GM15510 (cell line): ENCODE measurements at regions not wholly inside any gene's neighbourhood (a gene's known extent, or its start where the extent isn't known, plus 50 kb on each side); places are given as distances from the start of the nearest gene placed in this dataset.

Experiments used
- POLR2A ChIP-seq: IDR thresholded peaks from 3 replicates; pipeline ENCODE4 v1.6.1; 2011; ENCODE audit warnings: borderline replicate concordance; ENCODE audit not compliant: insufficient read length; ENCODE audit errors: extremely low read depth

DNA sequence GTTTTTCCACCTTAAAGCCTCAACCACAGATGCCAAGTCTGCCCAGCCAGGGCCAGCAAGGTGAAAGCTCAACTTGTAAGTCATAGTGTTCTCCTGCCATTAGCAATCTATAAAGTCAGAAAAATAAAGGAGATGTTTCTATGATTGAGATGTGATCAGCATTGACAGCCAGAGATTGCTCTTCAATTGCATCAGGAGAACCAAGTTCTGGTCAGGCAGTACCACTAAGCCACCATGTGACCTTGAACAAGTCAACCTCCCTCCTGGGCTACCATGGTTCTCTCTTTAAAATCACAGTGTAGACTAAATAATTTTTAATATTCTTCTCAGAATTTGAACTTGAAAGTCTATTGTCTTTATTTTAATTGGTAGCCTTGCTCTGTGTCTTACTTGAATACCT is 220.3 kb upstream of the HES1 start:
- TF ChIP-seq POLR2A = no peak

DNA sequence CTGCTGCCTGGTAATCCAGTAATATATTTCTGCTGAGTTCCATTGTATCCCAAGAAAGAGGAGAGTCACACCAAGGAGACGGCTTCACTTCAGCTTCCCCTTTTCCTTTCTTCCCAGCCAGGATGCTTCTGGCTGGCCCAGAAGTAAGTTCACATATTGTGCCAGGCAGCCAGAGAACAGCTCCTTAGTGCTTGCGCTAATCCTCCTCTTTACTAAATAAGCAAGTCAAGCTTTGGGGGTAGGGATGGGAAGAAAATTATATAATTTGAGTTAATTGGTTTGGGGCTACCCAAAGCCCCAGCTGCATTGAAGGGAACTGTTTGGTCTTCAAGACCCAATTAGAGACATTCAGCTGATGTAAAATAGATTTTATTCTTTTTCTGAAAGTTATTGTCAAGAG is 218.8 kb upstream of the HES1 start:
- no peak for TF ChIP-seq POLR2A

DNA sequence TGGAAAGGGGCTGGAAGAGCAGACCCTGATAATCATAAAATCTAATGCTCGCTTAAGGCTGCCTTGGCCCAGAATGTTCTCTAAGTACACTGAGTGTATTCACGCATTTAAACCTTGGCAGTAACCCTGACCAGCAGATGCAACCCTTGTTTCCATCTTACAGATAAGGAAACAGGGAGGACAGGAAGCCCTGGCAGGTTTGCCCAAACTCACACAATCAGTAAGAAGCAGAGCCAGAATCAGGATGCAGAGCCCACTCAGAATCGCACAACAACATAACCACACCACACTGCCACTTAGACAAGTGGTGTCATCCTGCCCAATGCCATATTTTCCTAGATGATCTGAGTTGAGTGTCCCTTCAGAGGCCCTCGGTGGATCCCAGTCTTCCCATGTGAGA is 214.5 kb upstream of the HES1 start:
- TF ChIP-seq POLR2A = no peak

DNA sequence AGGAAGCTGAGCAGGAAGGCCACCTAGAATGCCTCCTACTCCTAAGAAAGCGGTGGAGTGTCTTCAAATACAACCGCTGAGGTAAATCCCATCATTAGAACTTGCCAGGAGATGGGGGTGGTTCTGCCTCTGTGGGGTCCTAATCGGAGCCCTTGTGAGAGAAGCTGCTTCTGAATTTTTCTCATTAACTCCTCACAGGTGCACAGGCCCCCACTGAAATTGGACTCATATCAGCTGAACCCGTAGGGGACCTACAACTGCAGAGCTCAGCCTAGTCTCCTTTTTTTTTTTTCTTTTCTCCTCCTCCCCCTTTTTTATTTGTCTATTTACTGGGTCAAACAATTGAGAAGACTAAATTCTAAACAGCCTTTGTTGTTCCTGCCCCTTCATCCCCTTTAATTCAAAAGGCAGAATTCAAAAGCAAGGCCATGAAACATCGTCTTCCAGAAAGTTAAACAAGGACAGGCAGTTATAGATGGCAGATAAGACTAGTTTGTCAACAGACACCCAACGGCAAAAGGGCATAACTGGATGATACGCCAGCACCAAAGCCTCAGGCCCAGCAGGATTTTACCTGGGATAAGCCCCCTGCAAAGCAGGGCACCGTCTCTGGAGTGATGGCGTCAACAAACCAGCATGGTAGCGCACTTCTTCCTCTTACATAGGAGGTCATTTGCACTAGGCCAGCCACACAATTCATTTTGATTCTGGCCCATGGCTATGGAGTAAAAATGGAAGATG is 213.7 kb upstream of the HES1 start:
- TF ChIP-seq POLR2A = no peak

DNA sequence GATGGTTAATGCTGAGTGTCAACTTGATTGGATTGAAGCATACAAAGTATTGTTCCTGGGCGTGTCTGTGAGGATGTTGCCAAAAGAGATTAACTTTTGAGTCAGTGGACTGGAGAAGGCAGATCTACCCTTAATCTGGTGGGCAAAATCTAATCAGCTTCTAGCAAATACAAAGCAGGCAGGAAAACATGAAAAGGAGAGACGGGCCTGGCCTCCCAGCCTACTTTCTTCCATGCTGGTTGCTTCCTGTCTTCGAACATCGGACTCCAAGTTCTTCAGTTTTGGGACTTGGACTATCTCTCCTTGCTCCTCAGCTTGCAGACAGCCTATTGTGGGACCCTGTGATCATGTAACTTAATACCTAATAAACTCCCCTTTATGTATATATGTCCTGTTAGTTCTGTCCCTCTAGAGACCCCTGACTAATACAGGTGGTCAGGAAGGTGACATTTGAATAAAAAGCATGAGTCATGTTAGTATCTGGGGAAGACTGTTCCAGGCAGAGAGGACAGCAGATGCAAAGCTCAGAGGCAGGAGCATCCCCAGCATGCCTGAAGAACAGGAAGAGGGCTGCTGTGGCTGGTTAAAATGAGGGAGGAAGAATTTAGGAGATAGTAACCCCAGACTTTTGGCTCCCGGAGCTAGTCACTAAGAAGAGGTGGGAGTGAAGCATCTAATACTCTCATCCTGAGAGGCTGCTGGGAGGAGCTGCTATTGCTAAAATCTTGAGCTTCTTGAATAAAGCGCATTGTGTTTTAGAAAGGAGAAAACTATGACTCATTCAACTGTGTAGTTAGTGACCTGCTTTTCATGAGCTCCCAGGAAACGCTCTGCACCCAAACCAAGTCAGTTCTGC is 207.4 kb upstream of the HES1 start:
- no peak for TF ChIP-seq POLR2A

DNA sequence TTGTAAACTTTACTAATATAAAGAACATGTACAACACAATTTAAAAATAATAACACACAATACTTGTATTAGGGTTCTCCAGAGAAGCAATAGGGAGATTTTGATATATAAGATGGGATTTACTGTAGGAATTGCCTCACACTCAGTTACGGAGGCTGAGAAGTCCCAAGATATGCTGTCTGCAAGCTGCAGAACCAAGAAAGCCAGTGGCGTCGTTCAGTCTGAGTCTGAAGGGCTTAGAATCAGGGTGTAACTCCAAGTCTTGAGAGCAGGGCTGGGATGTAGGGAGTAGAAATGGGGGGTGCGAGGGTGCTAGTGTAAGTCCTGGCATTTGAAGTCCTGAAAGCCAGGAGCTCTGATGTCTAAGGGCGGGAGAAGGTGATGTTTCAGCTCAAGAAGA is 206.6 kb upstream of the HES1 start:
- TF ChIP-seq POLR2A = no peak

DNA sequence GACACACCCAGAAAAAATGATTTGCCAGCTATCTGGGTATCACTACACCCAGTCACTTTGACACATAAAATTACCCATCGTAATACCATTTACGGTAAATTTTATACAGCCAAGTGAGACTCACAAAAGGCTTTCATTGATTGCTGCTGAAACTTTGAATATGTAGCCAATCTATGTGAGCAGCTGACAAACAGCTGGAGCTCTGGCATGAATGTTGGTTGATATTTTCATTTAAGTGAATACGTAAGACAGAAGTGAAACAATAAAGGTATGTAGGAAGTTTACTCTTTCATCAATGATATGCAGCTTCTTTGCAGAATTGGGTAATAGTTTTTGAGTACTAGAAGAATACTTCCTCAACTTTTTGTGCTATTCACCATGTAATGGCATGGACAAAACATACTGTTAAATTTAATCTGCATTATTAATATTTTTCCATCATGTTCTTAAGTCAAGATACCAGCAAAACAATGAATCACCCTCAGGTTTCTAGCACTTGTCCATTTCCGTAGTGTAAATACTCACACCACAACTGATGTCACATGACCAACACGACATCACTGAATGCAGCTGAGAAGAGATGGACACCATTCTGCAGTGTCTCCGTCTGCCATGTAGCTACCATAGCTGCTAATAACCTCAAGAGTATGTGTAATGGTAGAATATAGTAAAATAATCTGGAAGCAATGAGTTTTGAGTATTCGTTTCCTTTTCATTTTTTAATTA is 205.9 kb upstream of the HES1 start:
- TF ChIP-seq POLR2A = no peak

DNA sequence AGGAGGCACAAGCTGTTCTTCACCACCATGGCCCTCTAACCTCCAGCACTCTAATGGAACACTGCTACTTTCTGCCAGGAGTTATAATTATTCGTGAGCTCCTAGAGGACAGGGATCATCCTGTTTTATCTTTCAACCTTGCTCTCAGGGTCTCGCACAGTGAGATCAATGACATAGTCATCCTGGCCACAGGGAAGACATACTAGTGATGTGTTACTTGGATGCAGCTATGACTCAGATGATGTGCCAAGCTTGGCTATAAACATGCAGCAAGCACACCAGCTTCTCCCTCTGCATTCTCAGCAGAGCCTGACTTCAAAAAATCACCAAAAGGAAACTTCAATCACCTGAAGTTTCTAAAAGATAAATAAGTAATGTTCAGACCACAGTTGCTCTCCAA is 203.8 kb upstream of the HES1 start:
- no peak for TF ChIP-seq POLR2A

DNA sequence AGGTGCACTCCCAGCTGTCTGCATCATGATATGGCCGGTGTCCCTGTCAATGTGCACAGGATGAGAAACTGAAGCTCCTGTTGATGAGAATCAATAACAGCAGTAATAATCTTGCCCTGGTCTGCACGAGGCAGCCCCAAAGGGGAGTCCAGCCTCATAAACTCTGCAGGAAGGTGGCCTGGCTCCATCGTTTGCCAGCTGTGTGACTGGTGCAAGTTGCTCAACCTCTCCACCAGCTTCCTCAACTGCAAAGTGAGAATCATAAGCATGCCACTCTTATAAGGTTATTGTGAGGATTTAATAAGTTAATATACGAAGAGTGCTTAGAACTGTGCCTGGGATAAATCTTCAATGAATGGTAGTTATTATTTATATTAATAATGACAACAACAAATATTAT is 203.4 kb upstream of the HES1 start:
- no peak for TF ChIP-seq POLR2A

DNA sequence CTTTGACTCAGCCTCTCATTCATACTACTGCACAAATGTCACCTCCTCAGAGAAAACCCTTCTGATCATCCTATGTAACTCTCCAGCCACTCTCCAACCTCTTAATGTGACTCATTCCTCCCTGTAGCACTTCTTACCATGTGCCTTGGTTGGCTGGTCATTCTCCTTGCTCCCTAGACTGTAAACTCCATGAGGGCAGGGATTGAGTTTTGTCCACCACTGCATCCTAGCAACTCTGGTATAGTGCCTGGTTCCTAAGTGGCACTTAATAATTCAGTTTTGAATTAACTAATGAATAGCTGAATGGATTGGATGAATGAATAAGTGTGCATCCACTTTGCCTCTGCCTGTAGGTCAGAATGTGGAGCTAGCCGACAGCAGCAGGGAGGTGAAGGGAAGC is 202.5 kb upstream of the HES1 start:
- no peak for TF ChIP-seq POLR2A

DNA sequence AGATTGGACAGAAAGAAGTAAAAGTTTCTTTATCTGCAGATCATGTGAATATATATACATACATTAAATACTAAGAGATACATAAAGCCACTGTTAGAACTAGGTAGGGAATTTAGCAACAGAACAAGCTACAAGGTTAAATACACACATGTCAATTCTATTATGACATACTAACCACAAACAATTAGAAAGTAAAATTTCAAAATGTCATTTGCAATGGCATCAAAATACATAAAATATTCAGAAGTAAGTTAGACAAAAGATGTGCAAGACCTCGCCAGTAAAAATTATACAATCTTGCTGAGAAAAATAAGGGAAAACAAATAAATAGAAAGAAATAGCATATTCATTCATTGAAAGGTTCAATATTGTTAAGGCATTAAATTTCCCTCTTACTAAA is 200.0 kb upstream of the HES1 start:
- TF ChIP-seq POLR2A = no peak

DNA sequence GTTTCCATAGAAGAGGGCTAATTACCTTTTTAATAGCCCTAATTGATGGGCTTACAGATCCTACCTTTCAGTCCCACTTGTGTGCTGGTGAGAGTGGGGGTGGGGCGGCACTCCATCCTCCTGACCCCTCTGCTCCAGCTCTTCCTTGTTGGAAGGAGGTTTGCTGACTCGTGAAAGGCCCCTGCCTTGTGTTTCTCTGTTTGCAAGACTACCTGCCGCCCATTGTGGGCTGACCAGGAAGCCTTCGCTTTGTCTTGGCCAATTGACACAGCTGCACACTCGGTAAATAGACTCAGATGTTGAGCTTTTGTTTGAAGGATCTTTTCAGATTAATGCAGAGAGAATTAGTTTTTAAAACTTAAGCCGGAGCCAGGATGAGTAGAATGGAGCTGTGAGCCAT is 197.3 kb upstream of the HES1 start:
- TF ChIP-seq POLR2A = no peak

DNA sequence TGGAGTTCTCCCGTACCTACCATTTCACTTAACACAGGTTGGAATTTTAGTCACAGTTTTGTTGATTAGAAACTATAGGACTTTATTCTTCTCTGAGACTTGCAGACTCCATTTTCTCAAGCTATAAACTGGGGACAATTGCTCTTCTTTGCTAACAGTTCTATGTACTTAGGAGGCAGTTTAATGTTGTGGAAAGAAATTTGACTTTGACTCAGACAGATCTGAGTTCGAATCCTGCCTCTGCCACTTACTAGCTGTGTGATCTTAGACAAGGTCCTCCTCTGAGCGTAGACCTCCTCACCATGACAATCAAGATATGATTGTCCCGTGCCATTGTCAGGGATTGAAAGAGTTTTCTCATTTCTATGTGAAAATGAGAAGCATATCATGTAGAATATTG is 196.4 kb upstream of the HES1 start:
- TF ChIP-seq POLR2A = no peak

DNA sequence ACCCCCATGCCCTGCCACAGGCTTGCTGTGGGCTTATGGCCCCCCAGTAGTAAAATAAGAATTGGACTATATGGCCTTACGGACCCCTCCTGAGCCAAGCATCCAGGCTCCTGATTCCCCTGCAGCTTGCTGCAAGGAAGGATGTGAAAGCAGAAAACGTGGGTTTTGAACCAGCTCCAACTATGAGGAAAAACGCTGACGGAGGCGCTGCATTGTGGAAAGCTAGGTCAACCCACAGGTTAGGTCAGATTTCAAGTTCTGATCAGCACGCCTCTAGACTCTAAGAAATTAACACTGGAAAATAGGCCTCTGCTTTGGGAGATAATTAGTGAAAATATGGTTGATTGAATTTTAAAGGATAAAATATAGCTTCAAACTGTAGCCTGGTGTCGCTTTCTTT is 195.4 kb upstream of the HES1 start:
- TF ChIP-seq POLR2A = no peak

DNA sequence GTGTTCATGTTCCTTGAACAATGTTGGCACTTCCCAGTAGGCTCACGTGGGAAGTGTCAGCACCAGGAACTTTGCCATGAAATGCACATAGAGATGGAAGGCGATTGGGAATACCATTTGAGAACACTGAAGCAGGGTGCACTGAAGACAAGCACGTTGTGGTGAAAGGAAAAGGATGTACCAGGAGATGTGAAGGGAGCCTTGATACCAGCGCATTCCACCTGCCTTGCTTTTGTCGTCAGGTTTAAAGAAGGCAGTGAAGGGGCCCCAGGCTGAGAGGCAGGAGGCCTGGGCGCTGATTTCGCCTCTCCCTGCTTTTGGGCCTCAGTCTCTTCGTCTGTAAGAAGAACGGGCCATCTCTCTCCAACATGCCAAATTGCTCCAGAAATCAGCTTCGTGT is 194.5 kb upstream of the HES1 start:
- TF ChIP-seq POLR2A = no peak

DNA sequence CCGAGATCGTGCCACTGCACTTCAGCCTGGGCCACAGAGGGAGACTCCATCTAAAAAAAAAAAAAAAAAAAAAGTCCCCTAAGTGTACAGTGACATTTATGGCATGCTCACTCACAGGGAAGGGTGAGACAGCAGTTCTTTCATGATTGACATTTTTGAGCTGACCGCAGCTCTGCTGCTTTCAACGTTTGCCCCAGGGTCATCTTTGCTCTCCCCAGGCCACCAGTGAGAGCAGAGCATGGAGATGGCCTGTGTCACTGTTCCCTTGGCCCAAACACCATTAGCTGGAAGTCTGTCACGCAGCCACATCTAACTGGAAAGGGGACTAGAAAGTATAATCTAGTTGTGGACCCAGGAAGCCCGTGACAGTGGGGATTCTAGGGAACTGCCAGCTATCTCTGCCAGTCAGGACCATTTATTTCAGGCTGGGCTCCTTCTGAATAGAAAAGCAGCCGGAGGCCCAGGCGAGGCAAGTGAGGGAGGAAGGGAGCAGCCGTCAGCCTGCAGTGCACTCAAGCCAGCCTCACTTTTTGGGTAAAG is 193.4 kb upstream of the HES1 start:
- no peak for TF ChIP-seq POLR2A

DNA sequence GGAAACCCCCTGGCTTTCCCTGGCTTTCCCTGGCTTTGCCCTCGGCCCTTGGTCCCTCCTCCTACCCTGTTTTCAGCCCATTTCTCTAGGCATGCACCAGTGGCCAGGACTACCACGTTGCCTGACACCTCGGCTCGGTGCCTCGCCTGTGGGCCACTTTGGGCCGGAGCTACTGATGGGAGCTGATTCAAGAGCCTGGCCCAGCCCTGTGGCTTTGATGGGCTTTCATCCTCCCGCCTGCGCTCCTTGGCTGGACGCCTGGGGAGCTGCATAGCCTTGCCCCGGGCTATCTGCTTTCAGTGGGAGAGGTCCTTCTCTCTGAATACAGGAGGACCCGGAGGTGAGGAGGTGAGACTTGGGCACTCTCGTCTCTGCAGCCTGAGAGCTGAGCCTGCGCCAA is 192.7 kb upstream of the HES1 start:
- no peak for TF ChIP-seq POLR2A
